Mammary epithelial cell (primary cell): ENCODE measurements at regions not wholly inside any gene's neighbourhood (a gene's known extent, or its start where the extent isn't known, plus 50 kb on each side); places are given as distances from the start of the nearest gene placed in this dataset.

Experiments used
- CTCF ChIP-seq, 2 donors: IDR thresholded peaks in 1 of 2; conservative IDR thresholded peaks in 1 of 2; 2 replicates each; pipeline ENCODE4 v1.5.1; 2011 to 2012; ENCODE audit warnings: inconsistent platforms in 2 of 2, low read length in 2 of 2, mild to moderate bottlenecking in 2 of 2, control low read depth in 1 of 2, low read depth in 1 of 2; ENCODE audit not compliant: insufficient read depth in 1 of 2; ENCODE audit errors: extremely low read depth in 1 of 2
- EZH2 ChIP-seq: IDR thresholded peaks from 2 replicates; pipeline ENCODE4 v1.6.1; 2012; ENCODE audit warnings: low read length, inconsistent platforms, borderline replicate concordance

DNA sequence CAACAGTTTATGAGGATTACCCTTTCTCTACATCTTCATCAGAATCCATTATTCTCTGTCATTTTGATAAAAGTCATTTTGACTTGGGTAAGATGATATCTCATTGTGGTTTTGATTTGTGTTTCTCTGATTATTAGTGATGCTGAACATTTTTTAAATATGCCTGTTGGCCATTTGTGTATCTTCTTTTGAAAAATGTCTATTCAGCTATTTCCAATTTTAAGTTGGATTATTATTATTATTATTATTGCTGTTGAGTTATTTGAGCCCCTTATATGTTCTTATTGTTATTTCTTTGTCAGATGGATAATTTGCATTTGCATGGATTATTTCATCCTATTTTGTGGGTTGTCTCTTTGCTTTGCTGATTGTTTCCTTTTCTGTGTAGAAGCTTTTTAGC, 421.2 kb upstream of the LMCD1 start:
- TF ChIP-seq EZH2 = no peak
- no peak for TF ChIP-seq CTCF (conservative IDR thresholded peaks at IDR 0.05 in 1 of 2, IDR thresholded peaks at IDR 0.05 in 1 of 2; ENCODE audit: extremely low read depth in 1 of 2, insufficient read depth in 1 of 2, low read depth in 1 of 2, low read length in 2 of 2)
